ENCODE measurements at regions not wholly inside any gene's neighbourhood (a gene's known extent, or its start where the extent isn't known, plus 50 kb on each side); places are given as distances from the start of the nearest gene placed in this dataset.

GRCh38 chr10:129094861-129095260, 372.2 kb upstream of the MGMT start:
- no peak for DNase-seq
- no peaks in the 10 kb centered on the region for H3K27me3 ChIP-seq
- no peaks in the 10 kb centered on the region for H3K36me3 ChIP-seq
- TF ChIP-seq, protein P1, sequence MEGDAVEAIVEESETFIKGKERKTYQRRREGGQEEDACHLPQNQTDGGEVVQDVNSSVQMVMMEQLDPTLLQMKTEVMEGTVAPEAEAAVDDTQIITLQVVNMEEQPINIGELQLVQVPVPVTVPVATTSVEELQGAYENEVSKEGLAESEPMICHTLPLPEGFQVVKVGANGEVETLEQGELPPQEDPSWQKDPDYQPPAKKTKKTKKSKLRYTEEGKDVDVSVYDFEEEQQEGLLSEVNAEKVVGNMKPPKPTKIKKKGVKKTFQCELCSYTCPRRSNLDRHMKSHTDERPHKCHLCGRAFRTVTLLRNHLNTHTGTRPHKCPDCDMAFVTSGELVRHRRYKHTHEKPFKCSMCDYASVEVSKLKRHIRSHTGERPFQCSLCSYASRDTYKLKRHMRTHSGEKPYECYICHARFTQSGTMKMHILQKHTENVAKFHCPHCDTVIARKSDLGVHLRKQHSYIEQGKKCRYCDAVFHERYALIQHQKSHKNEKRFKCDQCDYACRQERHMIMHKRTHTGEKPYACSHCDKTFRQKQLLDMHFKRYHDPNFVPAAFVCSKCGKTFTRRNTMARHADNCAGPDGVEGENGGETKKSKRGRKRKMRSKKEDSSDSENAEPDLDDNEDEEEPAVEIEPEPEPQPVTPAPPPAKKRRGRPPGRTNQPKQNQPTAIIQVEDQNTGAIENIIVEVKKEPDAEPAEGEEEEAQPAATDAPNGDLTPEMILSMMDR (IDR thresholded peaks at IDR 0.05) = no peak
- no peak for TF ChIP-seq POLR2A (IDR thresholded peaks at IDR 0.05)
- no peak overlapping the region for H3K27ac ChIP-seq
- intact Hi-C loops (cut with DNase I) = no loop called here
- peaks cover 0 to 5% (median 0%) of the 10 kb centered on the region in 3 donors for H3K9me3 ChIP-seq
- 73 to 92% methylated on average over 1 to 2 of the region's 2 CpGs for WGBS, 2 donors
- no peak overlapping the region for H3K4me3 ChIP-seq
- H3K4me1 ChIP-seq = peaks cover 0 to 24% (median 0%) of the 10 kb centered on the region in 3 donors

DNA sequence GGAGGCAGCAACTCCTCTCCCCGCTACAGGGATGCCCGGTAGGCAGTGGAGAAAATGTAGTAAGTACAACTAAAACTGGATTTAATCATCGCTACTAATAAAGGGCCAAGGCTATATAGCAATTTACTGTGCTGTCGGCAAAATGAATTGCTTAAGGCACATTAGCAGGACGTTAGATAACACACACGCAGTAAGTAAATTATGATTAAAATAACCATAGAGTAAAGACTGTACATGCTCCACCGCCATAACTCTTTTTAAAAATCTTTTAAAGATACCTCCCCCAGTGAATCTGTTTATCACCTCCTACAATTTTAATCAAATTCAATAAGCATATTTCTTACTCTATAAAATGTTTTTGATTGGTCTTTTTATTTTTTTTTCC, 371.4 kb upstream of the MGMT start:
- Histone ChIP-seq H3K4me3 (no peak overlapping the region), H3K4me1 (peaks cover 0 to 24% (median 0%) of the 10 kb centered on the region in 3 donors), H3K36me3 (no peaks in the 10 kb centered on the region), H3K9me3 (peaks cover 0 to 5% (median 0%) of the 10 kb centered on the region in 3 donors), H3K27ac (peak overlapping the region in 1 of 4 donors; percentile 57), H3K27me3 (no peaks in the 10 kb centered on the region)
- 77 to 89% methylated on average over 7 of the region's 7 CpGs for WGBS, 2 donors
- DNase-seq = no peak
- TF ChIP-seq, protein P1 (IDR thresholded peaks at IDR 0.05) = no peak
- TF ChIP-seq POLR2A (IDR thresholded peaks at IDR 0.05) = no peak
- intact Hi-C loops (cut with DNase I) = no loop called here

DNA sequence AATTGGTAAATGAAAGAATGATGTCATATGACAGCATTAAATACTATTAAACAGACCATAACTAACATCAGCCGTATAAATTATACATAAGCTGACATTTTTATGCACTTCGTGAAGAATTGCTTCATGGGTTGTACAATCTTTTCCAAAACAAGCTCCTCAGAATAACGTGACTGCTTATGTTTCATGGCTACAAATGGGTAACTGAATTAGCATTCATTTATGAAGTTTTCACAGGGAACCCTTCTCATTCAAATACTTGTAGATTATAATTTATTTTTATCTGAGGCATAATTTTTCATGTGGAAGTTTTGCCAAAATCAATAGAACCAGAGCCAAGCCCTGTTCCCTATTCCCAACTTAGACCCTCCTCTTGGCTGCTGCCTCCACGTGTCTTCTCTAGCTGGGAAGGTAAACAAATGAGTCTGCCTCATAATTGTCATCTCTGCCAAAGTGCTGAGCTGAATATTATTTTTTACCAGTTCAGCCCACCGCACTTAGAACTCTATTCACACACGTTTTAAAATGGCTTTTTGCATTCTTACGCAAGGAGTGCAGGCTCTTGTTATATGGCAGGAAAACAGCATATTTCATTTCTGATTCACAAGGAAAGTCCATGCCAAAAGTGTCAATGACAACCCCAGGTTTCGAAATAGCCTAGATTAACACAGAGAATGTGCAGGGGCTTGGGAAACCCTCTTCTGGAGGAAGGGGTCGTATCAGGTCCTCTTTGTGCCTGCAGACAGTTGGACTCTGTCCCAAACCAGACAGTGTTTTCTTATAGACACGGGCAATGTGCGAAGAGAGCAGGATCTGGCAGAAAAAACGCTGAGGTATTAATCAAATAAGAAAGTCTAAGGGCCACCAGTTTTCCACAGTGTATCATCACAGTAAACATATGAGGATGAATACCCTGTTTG, 370.7 kb upstream of the MGMT start:
- Histone ChIP-seq H3K9me3 (no peaks in the 10 kb centered on the region), H3K27me3 (no peaks in the 10 kb centered on the region), H3K36me3 (no peaks in the 10 kb centered on the region), H3K4me3 (no peak overlapping the region), H3K27ac (peak overlapping the region in 2 of 4 donors; percentile 10 to 57), H3K4me1 (peaks cover 0 to 24% (median 0%) of the 10 kb centered on the region in 3 donors)
- TF ChIP-seq POLR2A (IDR thresholded peaks at IDR 0.05) = no peak
- TF ChIP-seq, protein P1 (IDR thresholded peaks at IDR 0.05) = no peak
- DNase-seq = no peak
- intact Hi-C loops (cut with DNase I) = no loop called here
- 28 to 32% methylated on average over 12 of the region's 12 CpGs for WGBS, 2 donors

GRCh38 chr10:129097776-129098330, 369.2 kb upstream of the MGMT start:
- DNase-seq = no peak
- H3K9me3 ChIP-seq = no peaks in the 10 kb centered on the region
- H3K4me3 ChIP-seq = no peak overlapping the region
- peaks cover 0 to 24% (median 0%) of the 10 kb centered on the region in 3 donors for H3K4me1 ChIP-seq
- H3K36me3 ChIP-seq = no peaks in the 10 kb centered on the region
- WGBS, 2 donors = 82 to 86% methylated on average over 5 of the region's 6 CpGs
- intact Hi-C loops (cut with DNase I) = no loop called here
- TF ChIP-seq, protein P1 (IDR thresholded peaks at IDR 0.05) = no peak
- TF ChIP-seq POLR2A (IDR thresholded peaks at IDR 0.05) = no peak
- H3K27me3 ChIP-seq = no peaks in the 10 kb centered on the region
- no peak overlapping the region for H3K27ac ChIP-seq

DNA sequence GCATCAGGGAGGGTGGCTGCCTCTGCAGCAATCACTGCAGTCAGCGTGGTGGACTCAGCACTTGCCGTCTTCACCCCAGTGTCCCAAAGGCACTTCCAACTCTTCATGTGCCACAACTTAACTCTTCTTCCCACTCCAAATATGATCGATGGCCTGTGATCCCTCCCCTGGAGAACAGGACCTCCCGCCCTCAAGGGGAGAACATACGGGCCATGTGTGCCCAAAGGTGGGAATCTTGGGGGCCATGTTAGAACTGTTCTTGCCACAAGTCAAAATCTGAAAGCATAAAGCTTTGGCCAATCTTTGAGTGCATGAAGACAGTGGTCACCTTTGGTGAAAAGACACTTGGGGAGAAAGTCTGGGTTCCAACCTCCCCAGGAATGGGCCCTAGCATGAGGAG, 368.5 kb upstream of the MGMT start:
- Histone ChIP-seq H3K27ac (no peak overlapping the region), H3K4me3 (no peak overlapping the region), H3K27me3 (no peaks in the 10 kb centered on the region), H3K36me3 (no peaks in the 10 kb centered on the region), H3K4me1 (peaks cover 0 to 24% (median 1%) of the 10 kb centered on the region in 3 donors), H3K9me3 (no peaks in the 10 kb centered on the region)
- no peak for TF ChIP-seq POLR2A (IDR thresholded peaks at IDR 0.05)
- TF ChIP-seq, protein P1 (IDR thresholded peaks at IDR 0.05) = no peak
- intact Hi-C loops (cut with DNase I) = no loop called here
- WGBS, 2 donors = 83 to 87% methylated on average over 1 to 3 of the region's 5 CpGs
- DNase-seq = no peak
